ENCODE measurements at regions not wholly inside any gene's neighbourhood (a gene's known extent, or its start where the extent isn't known, plus 50 kb on each side); places are given as distances from the start of the nearest gene placed in this dataset.

DNA sequence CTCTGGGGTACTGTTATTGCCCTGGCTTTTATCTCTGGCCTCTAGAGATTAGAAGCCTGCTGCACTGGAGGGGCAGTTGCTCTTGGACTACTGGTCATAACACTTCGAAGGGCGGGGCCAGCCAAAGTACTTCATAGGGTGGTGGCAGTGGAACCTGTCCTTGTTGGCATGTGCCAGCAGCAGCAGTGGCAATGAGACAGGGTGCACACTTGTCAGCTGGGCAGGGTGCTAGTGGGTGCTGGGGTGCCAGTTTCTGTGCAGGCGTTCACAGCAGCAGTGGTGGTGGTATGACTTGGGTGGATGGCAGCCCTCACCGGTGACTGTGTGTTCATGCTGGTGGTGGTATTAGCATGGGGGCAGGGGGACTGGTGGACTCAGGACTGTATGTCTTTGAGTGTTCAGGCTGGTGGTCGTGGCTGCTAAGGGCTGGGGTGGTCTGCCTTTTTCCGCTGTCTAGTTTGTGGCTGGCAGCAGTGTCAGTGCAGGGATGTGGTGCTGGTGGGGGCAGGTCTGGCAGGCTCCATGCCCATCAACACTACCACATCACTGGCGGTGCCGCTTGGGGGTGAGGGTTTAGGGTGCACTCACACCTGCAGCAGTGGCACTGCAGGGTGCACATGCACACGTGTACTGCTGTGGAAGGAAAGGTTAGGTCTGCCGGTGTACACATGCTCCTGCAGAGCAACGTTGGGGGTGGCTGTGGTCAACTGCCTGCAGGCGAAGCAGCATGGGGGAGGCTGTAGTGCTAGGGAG lies 176.1 kb upstream of the CDC14C start:
- TF ChIP-seq EP300 (IDR thresholded peaks at IDR 0.05), result no peak
- TF ChIP-seq, protein P1, sequence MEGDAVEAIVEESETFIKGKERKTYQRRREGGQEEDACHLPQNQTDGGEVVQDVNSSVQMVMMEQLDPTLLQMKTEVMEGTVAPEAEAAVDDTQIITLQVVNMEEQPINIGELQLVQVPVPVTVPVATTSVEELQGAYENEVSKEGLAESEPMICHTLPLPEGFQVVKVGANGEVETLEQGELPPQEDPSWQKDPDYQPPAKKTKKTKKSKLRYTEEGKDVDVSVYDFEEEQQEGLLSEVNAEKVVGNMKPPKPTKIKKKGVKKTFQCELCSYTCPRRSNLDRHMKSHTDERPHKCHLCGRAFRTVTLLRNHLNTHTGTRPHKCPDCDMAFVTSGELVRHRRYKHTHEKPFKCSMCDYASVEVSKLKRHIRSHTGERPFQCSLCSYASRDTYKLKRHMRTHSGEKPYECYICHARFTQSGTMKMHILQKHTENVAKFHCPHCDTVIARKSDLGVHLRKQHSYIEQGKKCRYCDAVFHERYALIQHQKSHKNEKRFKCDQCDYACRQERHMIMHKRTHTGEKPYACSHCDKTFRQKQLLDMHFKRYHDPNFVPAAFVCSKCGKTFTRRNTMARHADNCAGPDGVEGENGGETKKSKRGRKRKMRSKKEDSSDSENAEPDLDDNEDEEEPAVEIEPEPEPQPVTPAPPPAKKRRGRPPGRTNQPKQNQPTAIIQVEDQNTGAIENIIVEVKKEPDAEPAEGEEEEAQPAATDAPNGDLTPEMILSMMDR (IDR thresholded peaks at IDR 0.05), result no peak
- no peak for TF ChIP-seq POLR2AphosphoS5 (IDR thresholded peaks at IDR 0.05)
- TF ChIP-seq POLR2A (IDR thresholded peaks at IDR 0.05), result no peak
